Activated T-cell treated with anti-CD3 and anti-CD28 coated beads, Interleukin-2, amount 50 U/mL, for 24 hours (primary cell): ENCODE measurements at regions not wholly inside any gene's neighbourhood (a gene's known extent, or its start where the extent isn't known, plus 50 kb on each side); places are given as distances from the start of the nearest gene placed in this dataset.

Experiments
- DNase-seq: peaks from one replicate; pipeline ENCODE4 v3.0.0-alpha.2; 2020
- H3K27ac Mint-ChIP-seq: 2 replicates; pipeline ENCODE4 v1.8.0; 2020; ENCODE audit warnings: mild to moderate bottlenecking, mixed read lengths
- H3K27me3 Mint-ChIP-seq: 2 replicates; pipeline ENCODE4 v1.8.0; 2020; ENCODE audit warnings: mixed read lengths
- H3K36me3 Mint-ChIP-seq: 2 replicates; pipeline ENCODE4 v1.8.0; 2020; ENCODE audit warnings: low read depth, mixed read lengths
- H3K4me1 Mint-ChIP-seq: 2 replicates; pipeline ENCODE4 v1.8.0; 2020; ENCODE audit warnings: low read depth, mixed read lengths
- H3K4me3 Mint-ChIP-seq: 2 replicates; pipeline ENCODE4 v1.8.0; 2020; ENCODE audit warnings: mild to moderate bottlenecking, moderate library complexity, mixed read lengths
- H3K9me3 Mint-ChIP-seq: 2 replicates; pipeline ENCODE4 v1.8.0; 2020; ENCODE audit warnings: mixed read lengths

DNA sequence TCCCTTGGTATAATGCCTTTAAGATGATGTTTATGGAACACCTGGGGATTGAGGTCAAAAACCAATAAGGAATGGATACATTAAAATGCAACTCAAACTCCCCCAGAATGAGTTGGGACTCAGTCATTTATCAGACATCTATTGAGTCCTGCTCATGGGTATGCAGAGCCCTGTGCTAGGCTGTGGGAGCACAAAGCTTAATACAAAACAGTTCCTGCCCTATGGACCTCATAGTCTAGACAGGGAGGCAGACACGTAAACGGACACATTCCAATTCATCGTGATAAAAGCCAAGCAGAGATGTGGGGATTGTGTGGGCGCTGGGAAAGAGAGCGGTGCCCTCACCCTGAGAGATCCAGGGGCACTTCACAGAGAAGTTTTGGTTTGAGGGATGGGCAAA, 181.7 kb downstream of the PTEN start:
- no peaks in the 10 kb centered on the region for H3K27me3 Mint-ChIP-seq
- H3K27ac Mint-ChIP-seq: no peak overlapping the region
- DNase-seq: no peak
- peaks cover 8% of the 10 kb centered on the region for H3K4me1 Mint-ChIP-seq
- no peaks in the 10 kb centered on the region for H3K36me3 Mint-ChIP-seq
- H3K9me3 Mint-ChIP-seq: no peaks in the 10 kb centered on the region
- H3K4me3 Mint-ChIP-seq: no peak overlapping the region

DNA sequence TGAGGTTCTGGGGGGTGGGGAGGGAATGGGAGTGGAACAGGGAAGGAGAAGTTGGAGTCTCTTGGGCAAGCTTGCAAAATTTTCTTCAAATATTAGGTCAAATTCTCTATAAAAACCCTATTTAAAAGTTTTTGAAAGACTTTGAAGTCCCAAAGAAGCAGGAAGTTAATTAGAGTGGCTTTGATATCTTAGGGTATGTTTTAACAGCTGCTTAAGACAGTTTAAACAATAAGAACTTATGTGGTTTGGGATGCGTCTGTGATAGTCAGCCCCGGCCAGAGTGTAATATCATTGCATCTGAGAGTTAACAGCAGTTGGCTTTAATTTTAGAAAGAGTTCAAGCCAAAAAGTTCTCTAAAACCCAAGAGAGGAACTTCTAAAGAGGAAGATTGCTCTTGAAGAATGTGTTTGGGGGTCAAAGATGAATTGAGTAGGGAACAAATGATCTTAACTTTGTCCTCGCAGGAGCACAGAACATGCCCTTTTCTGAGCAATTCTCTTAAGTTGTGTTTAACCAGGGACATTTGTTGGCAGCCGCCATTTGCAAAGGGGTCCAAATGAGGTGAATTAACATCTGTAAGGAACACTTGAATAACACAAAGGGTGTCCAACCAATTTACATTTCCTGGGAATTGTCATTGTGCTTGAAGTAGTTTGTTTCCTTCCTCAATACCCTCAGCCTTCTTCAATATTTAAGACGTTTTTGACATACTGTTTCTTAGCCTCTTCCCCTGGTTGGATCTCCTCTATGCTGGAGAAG, 182.4 kb downstream of the PTEN start:
- no peaks in the 10 kb centered on the region for H3K36me3 Mint-ChIP-seq
- H3K27me3 Mint-ChIP-seq: no peaks in the 10 kb centered on the region
- no peak for DNase-seq
- H3K4me3 Mint-ChIP-seq: no peak overlapping the region
- H3K9me3 Mint-ChIP-seq: no peaks in the 10 kb centered on the region
- H3K4me1 Mint-ChIP-seq: peaks cover 8% of the 10 kb centered on the region
- no peak overlapping the region for H3K27ac Mint-ChIP-seq

DNA sequence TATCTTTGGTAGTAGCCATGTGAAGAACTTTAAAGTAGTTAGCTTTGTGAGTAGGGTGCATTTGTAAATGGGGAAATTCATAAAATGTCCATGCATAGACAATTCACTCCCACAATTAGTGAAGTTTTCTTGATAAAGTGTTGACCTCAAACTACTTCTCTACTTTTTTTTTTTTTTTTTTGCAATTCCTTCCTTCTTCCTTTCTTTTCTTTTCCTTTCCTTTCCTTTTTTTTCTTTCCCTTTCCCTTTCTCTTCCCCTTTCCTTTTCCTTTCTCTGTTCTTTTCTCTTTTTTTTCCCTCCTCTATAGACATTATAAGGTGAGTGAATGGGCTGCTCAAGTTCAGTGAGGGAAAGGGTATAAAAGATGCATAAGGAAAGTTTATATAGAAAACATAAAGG, 184.2 kb downstream of the PTEN start:
- no peaks in the 10 kb centered on the region for H3K27me3 Mint-ChIP-seq
- H3K9me3 Mint-ChIP-seq: no peaks in the 10 kb centered on the region
- H3K4me3 Mint-ChIP-seq: no peak overlapping the region
- peaks cover 8% of the 10 kb centered on the region for H3K4me1 Mint-ChIP-seq
- no peaks in the 10 kb centered on the region for H3K36me3 Mint-ChIP-seq
- DNase-seq: no peak
- H3K27ac Mint-ChIP-seq: no peak overlapping the region

DNA sequence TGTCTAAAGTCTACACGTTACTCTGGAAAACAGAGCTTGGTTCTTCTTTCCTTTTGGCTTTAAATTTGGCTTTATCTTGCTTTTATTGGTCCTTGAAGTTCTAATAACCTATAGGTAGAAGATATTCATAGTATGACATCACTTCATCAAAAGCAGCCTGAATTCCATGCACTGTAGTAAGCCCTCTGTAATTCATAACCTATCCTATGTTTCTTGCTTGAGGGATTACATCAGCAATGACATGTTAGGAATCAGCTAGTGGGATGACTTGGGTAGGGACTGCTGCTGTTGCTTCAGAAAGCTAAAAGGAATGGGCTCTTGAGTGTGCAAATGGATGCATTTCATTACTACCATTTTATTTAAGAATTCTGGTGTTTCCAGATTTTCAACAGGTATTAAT, 184.9 kb downstream of the PTEN start:
- Mint-ChIP-seq H3K27me3 (no peaks in the 10 kb centered on the region), H3K36me3 (no peaks in the 10 kb centered on the region), H3K27ac (no peak overlapping the region), H3K9me3 (no peaks in the 10 kb centered on the region), H3K4me1 (peaks cover 8% of the 10 kb centered on the region), H3K4me3 (no peak overlapping the region)
- DNase-seq: no peak

DNA sequence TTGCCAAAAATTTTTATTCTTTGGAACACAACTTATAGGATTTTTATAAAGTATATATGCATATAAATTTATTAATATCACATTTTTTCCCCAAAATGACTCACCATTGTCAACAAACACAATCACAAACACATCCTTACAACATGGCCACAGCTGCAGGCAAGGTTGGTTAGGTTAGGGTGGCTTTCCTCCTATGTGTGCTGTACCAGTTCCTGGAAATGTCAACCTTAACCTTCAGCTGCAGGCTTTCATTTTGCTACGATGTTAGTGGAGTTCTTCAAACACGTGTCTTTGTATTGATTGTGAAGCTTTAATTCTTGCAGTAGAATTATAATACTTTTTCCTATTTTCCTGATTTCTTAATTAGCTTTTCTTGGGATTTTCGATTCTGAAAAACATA, 185.8 kb downstream of the PTEN start:
- DNase-seq: no peak
- Mint-ChIP-seq H3K4me3 (no peak overlapping the region), H3K27me3 (no peaks in the 10 kb centered on the region)

DNA sequence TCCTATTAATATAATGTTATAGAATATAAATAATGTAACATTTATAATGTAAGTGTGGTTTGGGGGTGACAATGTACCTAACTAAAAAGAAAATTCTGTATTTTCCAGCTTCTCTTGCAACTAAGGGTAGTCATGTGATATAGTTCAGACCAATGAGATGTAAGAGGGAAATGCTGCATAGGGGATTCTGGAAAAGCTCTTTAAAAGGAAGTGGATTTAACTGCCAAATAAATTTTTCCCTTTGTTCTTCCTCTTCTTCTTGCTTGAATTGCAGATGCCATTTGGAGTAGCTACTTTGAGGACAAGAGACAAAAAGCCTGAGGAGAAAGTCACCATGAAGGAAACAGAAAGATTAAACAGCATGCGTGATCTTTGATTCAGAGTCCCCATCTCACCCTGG, 194.3 kb downstream of the PTEN start:
- no peaks in the 10 kb centered on the region for H3K9me3 Mint-ChIP-seq
- H3K27me3 Mint-ChIP-seq: no peaks in the 10 kb centered on the region
- no peak for DNase-seq
- peaks cover 17% of the 10 kb centered on the region for H3K4me1 Mint-ChIP-seq
- H3K36me3 Mint-ChIP-seq: no peaks in the 10 kb centered on the region
- no peak overlapping the region for H3K27ac Mint-ChIP-seq
- no peak overlapping the region for H3K4me3 Mint-ChIP-seq

More for the DNA sequence above, 185.8 kb downstream of the PTEN start:
- Mint-ChIP-seq H3K4me1 (peaks cover 8% of the 10 kb centered on the region), H3K36me3 (no peaks in the 10 kb centered on the region), H3K27ac (no peak overlapping the region), H3K9me3 (no peaks in the 10 kb centered on the region)

DNA sequence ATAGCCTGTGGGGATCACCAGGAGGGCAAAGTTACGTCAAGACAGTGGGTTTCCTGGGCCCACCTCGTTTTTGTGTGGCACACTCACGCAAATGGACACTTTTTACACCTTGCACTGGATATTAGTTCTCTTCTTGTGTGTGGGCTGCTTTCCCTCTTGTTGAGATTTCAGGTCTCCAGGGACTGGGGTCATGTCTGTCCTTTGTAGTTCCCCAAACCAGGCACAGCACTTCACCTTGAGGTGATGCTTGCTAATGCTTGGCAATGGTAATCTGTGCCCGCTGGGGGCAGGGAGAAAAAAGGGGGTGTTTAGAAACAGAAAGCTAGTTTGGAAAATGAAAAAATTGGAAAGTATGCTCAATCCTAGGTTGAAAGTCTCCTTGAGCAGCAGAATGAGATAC, 195.3 kb downstream of the PTEN start:
- Mint-ChIP-seq H3K9me3 (no peaks in the 10 kb centered on the region), H3K4me3 (no peak overlapping the region), H3K27me3 (no peaks in the 10 kb centered on the region), H3K4me1 (peaks cover 25% of the 10 kb centered on the region), H3K36me3 (no peaks in the 10 kb centered on the region), H3K27ac (no peak overlapping the region)
- no peak for DNase-seq

DNA sequence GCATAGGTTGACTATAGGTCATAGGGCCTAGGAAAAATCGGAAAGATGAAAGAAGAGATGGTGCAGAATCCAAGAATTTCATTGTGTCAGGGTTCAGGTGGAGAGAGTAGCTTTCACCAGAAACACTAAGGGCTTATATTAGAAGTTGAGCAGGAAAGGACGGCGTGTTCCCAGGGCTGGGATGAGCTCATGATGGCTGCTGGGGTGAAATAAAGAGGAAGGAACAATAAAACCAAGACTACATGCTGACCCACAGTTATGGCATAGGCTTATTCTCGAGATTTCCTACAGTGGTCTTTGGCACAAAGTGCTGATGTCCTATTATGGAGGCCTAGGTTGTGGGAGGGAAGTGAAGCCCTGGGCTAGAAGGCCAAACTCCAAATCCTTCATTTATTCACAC, 195.8 kb downstream of the PTEN start:
- Mint-ChIP-seq H3K36me3 (no peaks in the 10 kb centered on the region), H3K9me3 (no peaks in the 10 kb centered on the region), H3K4me3 (no peak overlapping the region), H3K4me1 (peaks cover 28% of the 10 kb centered on the region), H3K27me3 (no peaks in the 10 kb centered on the region), H3K27ac (no peak overlapping the region)
- no peak for DNase-seq

DNA sequence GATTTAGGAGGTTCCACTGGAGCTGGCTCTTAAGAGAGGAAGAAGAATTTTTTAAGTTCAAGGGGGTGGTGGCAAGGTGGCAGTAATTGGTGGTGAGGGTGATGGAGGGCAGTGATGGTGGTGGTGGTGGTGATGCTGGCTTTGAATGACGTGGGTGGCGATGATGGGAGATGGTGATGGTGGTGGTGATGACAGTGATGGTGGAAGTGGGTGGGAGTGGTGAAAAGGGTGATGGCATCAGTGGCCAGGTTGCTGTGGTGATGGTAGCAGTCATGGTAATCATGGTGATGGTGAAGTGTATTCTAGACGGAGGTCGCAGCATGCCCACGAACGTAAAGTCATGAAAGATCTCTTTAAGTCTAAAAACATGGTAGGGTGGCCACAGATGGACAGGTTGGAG, 197.3 kb downstream of the PTEN start:
- no peak overlapping the region for H3K27ac Mint-ChIP-seq
- DNase-seq: no peak
- H3K36me3 Mint-ChIP-seq: no peaks in the 10 kb centered on the region
- H3K4me1 Mint-ChIP-seq: peaks cover 44% of the 10 kb centered on the region
- H3K4me3 Mint-ChIP-seq: no peak overlapping the region
- H3K27me3 Mint-ChIP-seq: no peaks in the 10 kb centered on the region
- no peaks in the 10 kb centered on the region for H3K9me3 Mint-ChIP-seq

DNA sequence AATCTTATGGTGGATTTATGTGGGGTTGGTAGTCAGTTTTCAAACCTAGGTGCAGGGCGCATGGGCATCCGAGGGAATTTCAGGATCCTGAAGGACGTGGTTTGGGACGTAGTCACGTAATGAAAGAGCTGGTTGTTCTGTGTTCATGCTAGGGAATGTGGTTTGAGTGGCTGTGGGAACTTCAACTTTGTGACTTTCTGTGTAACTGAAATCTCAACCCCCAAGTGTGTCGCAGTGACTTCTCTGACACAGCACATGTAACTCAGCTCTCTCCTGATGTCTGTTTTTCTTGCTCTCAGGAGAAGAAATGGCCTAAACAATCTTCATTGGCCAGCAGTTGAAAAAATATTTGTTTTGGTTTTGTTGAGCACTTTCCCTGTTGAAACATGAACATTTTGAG, 199.0 kb downstream of the PTEN start:
- Mint-ChIP-seq H3K4me1 (peaks cover 60% of the 10 kb centered on the region), H3K4me3 (no peak overlapping the region), H3K27me3 (no peaks in the 10 kb centered on the region), H3K27ac (no peak overlapping the region), H3K9me3 (no peaks in the 10 kb centered on the region), H3K36me3 (no peaks in the 10 kb centered on the region)
- no peak for DNase-seq

DNA sequence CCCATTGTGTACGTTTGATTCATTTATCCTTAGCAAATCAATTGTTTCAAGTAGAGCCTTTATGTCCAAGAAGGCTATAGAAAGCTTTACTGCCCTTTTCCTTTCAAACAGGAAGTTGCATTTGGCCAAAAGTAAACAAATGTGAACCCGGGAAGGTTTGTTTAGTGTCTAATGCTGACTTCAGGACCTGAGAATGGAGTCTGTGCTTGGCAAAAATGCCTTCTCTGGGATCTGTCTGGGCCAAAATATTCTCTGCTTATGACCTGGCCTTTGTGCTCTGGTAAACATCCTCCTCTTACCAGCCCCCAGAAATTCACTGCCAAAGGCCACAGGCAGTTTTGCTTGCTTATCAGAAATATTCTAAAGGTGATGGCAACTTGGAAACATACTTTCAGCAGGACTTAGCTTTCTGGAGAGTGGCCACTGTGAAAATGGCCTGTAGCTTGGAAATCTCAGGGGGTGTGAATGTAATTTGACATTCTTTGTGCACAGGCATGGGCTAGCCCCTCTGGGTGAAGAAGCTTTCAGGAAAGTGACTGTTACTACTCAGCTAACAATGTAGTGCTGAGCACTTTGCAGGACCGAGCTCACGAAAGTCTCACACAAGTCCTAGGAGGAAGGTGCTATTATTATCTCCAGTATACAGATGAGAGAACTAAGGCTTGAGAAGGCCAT, 199.5 kb downstream of the PTEN start:
- peaks cover 65% of the 10 kb centered on the region for H3K4me1 Mint-ChIP-seq
- no peak overlapping the region for H3K4me3 Mint-ChIP-seq
- no peaks in the 10 kb centered on the region for H3K27me3 Mint-ChIP-seq
- no peak overlapping the region for H3K27ac Mint-ChIP-seq
- no peaks in the 10 kb centered on the region for H3K9me3 Mint-ChIP-seq
- no peak for DNase-seq
- no peaks in the 10 kb centered on the region for H3K36me3 Mint-ChIP-seq

DNA sequence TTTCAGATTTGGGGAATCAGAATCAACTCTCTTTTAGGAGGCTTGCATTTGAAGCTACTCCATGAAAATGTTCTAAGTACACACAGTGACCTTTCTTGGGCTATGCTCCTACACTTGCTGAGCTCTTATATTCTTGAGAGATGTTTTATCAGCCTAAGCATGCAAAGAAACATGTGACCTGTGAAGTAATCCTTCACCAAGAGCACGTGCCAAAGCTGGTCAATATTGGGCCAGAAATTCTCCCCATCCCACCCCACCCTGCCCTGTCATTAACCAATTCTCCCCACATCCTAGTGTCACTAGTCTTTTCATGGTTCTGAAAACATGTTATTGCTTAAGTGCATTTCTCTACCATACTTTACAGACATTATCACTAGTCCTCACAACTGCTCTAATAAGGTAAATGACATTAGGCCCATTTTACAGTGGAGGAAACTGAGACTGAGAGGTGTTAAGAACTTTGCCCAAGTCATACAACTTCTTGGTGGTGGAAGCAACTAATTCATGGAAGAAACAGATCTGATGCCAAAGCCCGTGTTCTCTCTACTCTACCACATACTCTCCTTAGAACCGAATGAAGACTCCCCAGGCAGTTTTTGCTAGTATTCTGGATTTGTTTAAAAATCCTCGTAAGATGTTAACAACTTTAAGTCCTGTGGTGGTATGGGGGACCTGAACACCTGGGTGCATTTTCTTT, 200.6 kb downstream of the PTEN start:
- DNase-seq: no peak

DNA sequence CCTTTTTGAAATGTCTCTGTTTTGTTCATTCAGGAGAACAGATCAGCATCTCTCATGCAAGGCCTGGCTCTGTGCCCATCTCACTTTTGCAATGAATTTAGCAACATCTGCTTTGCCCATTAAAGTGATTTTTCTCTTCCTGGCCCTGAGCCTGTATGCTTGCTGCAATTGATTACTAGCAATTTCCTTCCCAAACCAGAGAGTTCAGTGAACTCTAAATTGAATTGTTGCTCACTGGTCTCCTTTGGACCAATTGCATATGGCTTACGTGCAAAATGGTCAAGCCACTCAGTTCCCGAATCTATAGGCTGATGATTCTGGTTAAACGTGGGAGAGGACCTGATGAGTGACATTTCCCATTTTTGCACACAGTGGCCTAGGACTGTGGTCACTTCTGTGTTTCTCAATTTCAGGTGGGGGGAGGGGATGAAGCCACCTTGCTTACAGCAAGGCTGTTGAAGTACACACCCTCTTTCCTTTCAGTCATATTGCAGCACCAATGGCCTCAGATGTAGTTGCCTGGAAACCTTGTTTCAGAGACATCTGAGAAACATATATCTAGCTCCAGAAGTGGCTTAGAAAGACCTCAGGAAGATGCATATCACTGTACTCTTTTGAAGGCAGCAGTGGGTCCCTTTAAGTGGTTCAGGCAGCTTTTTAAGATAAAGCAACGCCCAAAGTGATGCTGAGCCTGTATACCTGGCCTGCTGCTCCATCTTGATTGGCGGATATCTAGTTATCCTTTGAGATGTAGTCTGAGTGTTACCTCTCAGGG, 201.4 kb downstream of the PTEN start:
- Mint-ChIP-seq H3K27ac (peak overlapping the region; percentile 89), H3K27me3 (peaks cover 3% of the 10 kb centered on the region), H3K36me3 (no peaks in the 10 kb centered on the region), H3K9me3 (no peaks in the 10 kb centered on the region), H3K4me3 (peak overlapping the region; percentile 38), H3K4me1 (peaks cover 78% of the 10 kb centered on the region)
- no peak for DNase-seq

More for the DNA sequence above, 200.6 kb downstream of the PTEN start:
- H3K27ac Mint-ChIP-seq: peak overlapping the region; percentile 89
- no peak overlapping the region for H3K4me3 Mint-ChIP-seq
- H3K9me3 Mint-ChIP-seq: no peaks in the 10 kb centered on the region
- H3K4me1 Mint-ChIP-seq: peaks cover 72% of the 10 kb centered on the region
- H3K36me3 Mint-ChIP-seq: no peaks in the 10 kb centered on the region
- H3K27me3 Mint-ChIP-seq: no peaks in the 10 kb centered on the region

DNA sequence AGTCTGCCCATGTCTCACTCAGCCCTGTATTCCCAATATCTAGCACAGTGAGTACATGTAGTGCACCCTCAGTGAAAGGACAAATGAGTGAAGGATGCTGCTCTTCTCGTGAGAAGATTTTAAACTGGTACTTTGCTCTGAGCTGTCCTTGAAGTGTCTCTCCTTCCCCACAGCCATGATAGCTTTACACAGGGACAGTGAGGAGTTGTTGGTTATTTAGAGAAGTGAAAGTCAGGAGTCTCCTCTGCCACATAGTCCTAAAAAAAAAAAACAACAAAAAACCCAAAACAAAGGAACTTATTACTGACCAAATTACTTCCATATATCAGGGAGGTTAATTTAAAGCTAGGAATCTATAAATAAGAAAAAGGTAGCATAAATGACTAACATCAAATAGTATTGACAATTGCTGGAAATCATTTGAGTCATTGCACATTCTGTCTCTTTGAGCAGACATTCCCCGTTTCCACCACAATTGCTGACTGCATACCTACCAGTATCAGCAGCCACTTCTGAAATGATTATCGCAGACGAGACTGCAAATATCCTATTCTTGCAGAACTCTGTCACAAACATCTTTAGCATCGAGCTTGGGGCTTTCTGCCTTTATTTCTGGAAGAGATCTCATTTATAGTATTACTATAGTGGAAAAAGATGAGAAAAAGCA, 202.1 kb downstream of the PTEN start:
- peaks cover 72% of the 10 kb centered on the region for H3K4me1 Mint-ChIP-seq
- H3K9me3 Mint-ChIP-seq: no peaks in the 10 kb centered on the region
- H3K4me3 Mint-ChIP-seq: peak overlapping the region; percentile 38
- no peak for DNase-seq
- H3K27ac Mint-ChIP-seq: peak overlapping the region; percentile 89
- peaks cover 3% of the 10 kb centered on the region for H3K27me3 Mint-ChIP-seq
- H3K36me3 Mint-ChIP-seq: no peaks in the 10 kb centered on the region
